H1 (cell line): ENCODE measurements at regions not wholly inside any gene's neighbourhood (a gene's known extent, or its start where the extent isn't known, plus 50 kb on each side); places are given as distances from the start of the nearest gene placed in this dataset.

Experiments
- NANOG ChIP-seq: IDR thresholded peaks from 2 replicates; pipeline ENCODE4 v1.6.1; 2011; ENCODE audit warnings: low read length, low read depth, mild to moderate bottlenecking, inconsistent platforms; ENCODE audit not compliant: insufficient read depth, poor library complexity, severe bottlenecking
- NRF1 ChIP-seq: IDR thresholded peaks from 2 replicates; pipeline ENCODE4 v1.6.1; 2011; ENCODE audit warnings: mild to moderate bottlenecking, low read depth, low read length, improper control_type of control experiment
- TCF12 ChIP-seq: IDR thresholded peaks from 2 replicates; pipeline ENCODE4 v1.6.1; 2011; ENCODE audit warnings: low read depth, mild to moderate bottlenecking, low read length

GRCh38 chr4:130814896-130815295 is 1718.9 kb downstream of the C4orf33 start (continued):
- TF ChIP-seq TCF12 (no peak), NANOG (no peak), NRF1 (no peak)
